IMR-90 (cell line): ENCODE measurements at regions not wholly inside any gene's neighbourhood (a gene's known extent, or its start where the extent isn't known, plus 50 kb on each side); places are given as distances from the start of the nearest gene placed in this dataset.

Experiments used
- ATAC-seq: fragments of 200-7000 bp; cut with Tn5 transposase; 2 replicates; pipeline ENCODE4 v1.9.1; 2020; ENCODE audit warnings: low read depth, mild to moderate bottlenecking, moderate library complexity
- BruUV-seq: library from RNA; stranded (reverse); fragments of 400-500 nt; replicated peaks from 2 replicates; lab custom pipeline; 2021; lab: Mats Ljungman, UMichigan
- CTCF ChIA-PET: fragments of 300-600 bp; formaldehyde crosslinking; extraction: SDS; loops from one replicate; lab custom pipeline; 2021; ENCODE audit warnings: antibody characterized with exemption; lab: Yijun Ruan, JAX
- POLR2A ChIA-PET: fragments of 300-600 bp; sonication (Branson Sonifier 250); formaldehyde crosslinking; loops from one replicate; lab custom pipeline; 2022; ENCODE audit warnings: antibody characterized with exemption; ENCODE audit not compliant: unreplicated experiment; lab: Charles Lee
- DNase-seq: peaks from one replicate; pipeline ENCODE4 v3.0.0; 2013
- H2AFZ ChIP-seq: replicated peaks from 2 replicates; pipeline ENCODE3; 2013; ENCODE audit warnings: low read length, mild to moderate bottlenecking; ENCODE audit not compliant: poor library complexity
- H2AK5ac ChIP-seq: 2 replicates; pipeline ENCODE4 v1.6.1; 2013; ENCODE audit warnings: low read depth, low read length, inconsistent platforms
- H2AK9ac ChIP-seq: replicated peaks from 2 replicates; pipeline ENCODE3; 2013; ENCODE audit warnings: mild to moderate bottlenecking, low read depth, low read length, moderate library complexity; ENCODE audit not compliant: poor library complexity
- H2BK120ac ChIP-seq: 2 replicates; pipeline ENCODE4 v1.6.1; 2013; ENCODE audit warnings: low read depth, low read length, inconsistent platforms
- H2BK15ac ChIP-seq: 3 replicates; pipeline ENCODE4 v1.6.1; 2013; ENCODE audit warnings: low read depth, low read length, inconsistent platforms
- H2BK20ac ChIP-seq: 2 replicates; pipeline ENCODE4 v1.6.1; 2013; ENCODE audit warnings: low read depth, mild to moderate bottlenecking, inconsistent platforms, low read length, moderate library complexity
- H2BK5ac ChIP-seq: 2 replicates; pipeline ENCODE4 v1.6.1; 2013; ENCODE audit warnings: mild to moderate bottlenecking, low read depth, low read length, inconsistent platforms; ENCODE audit not compliant: poor library complexity, severe bottlenecking
- H3K14ac ChIP-seq: replicated peaks from 2 replicates; pipeline ENCODE4 v1.6.1; 2013; ENCODE audit warnings: low read depth, low read length, inconsistent platforms
- H3K18ac ChIP-seq: 2 replicates; pipeline ENCODE4 v1.6.1; 2013; ENCODE audit warnings: low read depth, low read length, control low read depth
- H3K23ac ChIP-seq: 2 replicates; pipeline ENCODE4 v1.6.1; 2013; ENCODE audit warnings: low read depth, low read length, inconsistent platforms
- H3K27ac ChIP-seq: 2 replicates; pipeline ENCODE4 v1.5.1; 2013; ENCODE audit warnings: mild to moderate bottlenecking, control low read depth, low read length; ENCODE audit not compliant: insufficient read depth
- H3K27me3 ChIP-seq: 2 replicates; pipeline ENCODE4 v1.6.1; 2013; ENCODE audit warnings: low read length; ENCODE audit not compliant: control insufficient read depth, insufficient read depth
- H3K36me3 ChIP-seq: 2 replicates; pipeline ENCODE4 v1.6.1; 2013; ENCODE audit warnings: low read length, mixed read lengths; ENCODE audit not compliant: control insufficient read depth, insufficient read depth
- H3K4ac ChIP-seq: 2 replicates; pipeline ENCODE4 v1.6.1; 2013; ENCODE audit warnings: low read depth, low read length, inconsistent platforms
- H3K4me1 ChIP-seq: 2 replicates; pipeline ENCODE4 v1.6.1; 2013; ENCODE audit warnings: low read length, mixed read lengths; ENCODE audit not compliant: control insufficient read depth, insufficient read depth
- H3K4me2 ChIP-seq: 2 replicates; pipeline ENCODE4 v1.6.1; 2013; ENCODE audit warnings: low read depth, mild to moderate bottlenecking, control low read depth, low read length, moderate library complexity
- H3K4me3 ChIP-seq: 2 replicates; pipeline ENCODE4 v1.5.1; 2013; ENCODE audit warnings: low read depth, mild to moderate bottlenecking, control low read depth, low read length, moderate library complexity; ENCODE audit not compliant: insufficient read depth
- H3K56ac ChIP-seq: 2 replicates; pipeline ENCODE4 v1.6.1; 2013; ENCODE audit warnings: low read length, inconsistent platforms; ENCODE audit not compliant: insufficient read depth; ENCODE audit errors: extremely low read depth
- H3K79me1 ChIP-seq, 2 experiments: 2 replicates each; pipeline ENCODE4 v1.6.1; 2013; ENCODE audit warnings: low read length in 2 of 2, inconsistent platforms in 1 of 2, low read depth in 1 of 2
- H3K9ac ChIP-seq: 2 replicates; pipeline ENCODE4 v1.6.1; 2013; ENCODE audit warnings: low read depth, low read length, control low read depth
- H3K9me1 ChIP-seq: 2 replicates; pipeline ENCODE4 v1.6.1; 2013; ENCODE audit warnings: low read length, inconsistent platforms; ENCODE audit not compliant: insufficient read depth
- H3K9me3 ChIP-seq: 2 replicates; pipeline ENCODE4 v1.6.1; 2013; ENCODE audit warnings: low read length; ENCODE audit not compliant: control insufficient read depth, insufficient read depth
- H4K20me1 ChIP-seq: 2 replicates; pipeline ENCODE4 v1.6.1; 2013; ENCODE audit warnings: low read length, inconsistent platforms; ENCODE audit not compliant: insufficient read depth
- H4K5ac ChIP-seq: 2 replicates; pipeline ENCODE4 v1.6.1; 2013; ENCODE audit warnings: mild to moderate bottlenecking, low read depth, low read length, control low read depth
- H4K8ac ChIP-seq, 2 experiments: 2 replicates each; pipeline ENCODE4 v1.6.1; 2013; ENCODE audit warnings: low read depth in 2 of 2, low read length in 2 of 2, control low read depth in 1 of 2, inconsistent platforms in 1 of 2
- H4K91ac ChIP-seq: 2 replicates; pipeline ENCODE4 v1.6.1; 2013; ENCODE audit warnings: low read depth, low read length, inconsistent platforms; ENCODE audit not compliant: insufficient read depth
- BHLHE40 ChIP-seq: fragments of 150-350 bp; IDR thresholded peaks from 2 replicates; pipeline ENCODE4 v1.6.1; 2016; ENCODE audit warnings: mild to moderate bottlenecking, low read depth, low read length
- CEBPB ChIP-seq: IDR thresholded peaks from 2 replicates; pipeline ENCODE4 v1.6.1; 2012; ENCODE audit warnings: low read depth, low read length, improper control_type of control experiment
- CHD1 ChIP-seq: IDR thresholded peaks from 2 replicates; pipeline ENCODE4 v1.6.1; 2012; ENCODE audit warnings: low read depth, low read length, improper control_type of control experiment
- FOS ChIP-seq: fragments of 150-350 bp; IDR thresholded peaks from 2 replicates; pipeline ENCODE4 v1.6.1; 2016; ENCODE audit warnings: low read depth, low read length
- MAFK ChIP-seq: IDR thresholded peaks from 2 replicates; pipeline ENCODE4 v1.6.1; 2012; ENCODE audit warnings: low read depth, low read length, improper control_type of control experiment
- MAZ ChIP-seq: IDR thresholded peaks from 2 replicates; pipeline ENCODE4 v1.6.1; 2012; ENCODE audit warnings: low read depth, mild to moderate bottlenecking, low read length, improper control_type of control experiment, moderate library complexity, borderline replicate concordance
- MXI1 ChIP-seq: IDR thresholded peaks from 2 replicates; pipeline ENCODE4 v1.6.1; 2012; ENCODE audit warnings: low read depth, mild to moderate bottlenecking, low read length, moderate library complexity, borderline replicate concordance
- NFE2L2 ChIP-seq: fragments of 150-350 bp; IDR thresholded peaks from 2 replicates; pipeline ENCODE4 v1.6.1; 2016; ENCODE audit warnings: low read depth, mild to moderate bottlenecking, low read length
- POLR2A ChIP-seq: IDR thresholded peaks from 2 replicates; pipeline ENCODE4 v1.6.1; 2012; ENCODE audit warnings: mild to moderate bottlenecking, low read depth, low read length
- RAD21 ChIP-seq: IDR thresholded peaks from 2 replicates; pipeline ENCODE4 v1.6.1; 2012; ENCODE audit warnings: low read length, improper control_type of control experiment
- RCOR1 ChIP-seq: IDR thresholded peaks from 2 replicates; pipeline ENCODE4 v1.6.1; 2012; ENCODE audit warnings: mild to moderate bottlenecking, low read length, improper control_type of control experiment; ENCODE audit not compliant: insufficient replicate concordance
- RFX5 ChIP-seq: IDR thresholded peaks from 2 replicates; pipeline ENCODE4 v1.8.0; 2012; ENCODE audit warnings: low read depth, mild to moderate bottlenecking, low read length, moderate library complexity
- SMC3 ChIP-seq: fragments of 150-350 bp; IDR thresholded peaks from 2 replicates; pipeline ENCODE4 v1.6.1; 2016; ENCODE audit warnings: low read depth, mild to moderate bottlenecking, antibody characterized with exemption, low read length, moderate library complexity
- WGBS, 2 experiments: methylation state at CpG; one replicate each; pipeline versions ENCODE4 v1.1.5 to v1.1.7; 2013; ENCODE audit warnings: missing lambda C conversion rate in 2 of 2; ENCODE audit not compliant: insufficient read length in 1 of 2; ENCODE audit errors: extremely low coverage in 2 of 2; 5-methylcytosine and 5-hydroxymethylcytosine counted together
- dilution Hi-C: fragments of 300-500 bp; cut with HindIII; formaldehyde crosslinking; loops from one replicate; pipeline ENCODE4 v1.14.3; 2018; ENCODE audit warnings: low sequenced_read_pairs; ENCODE audit not compliant: unreplicated experiment
- in situ Hi-C: fragments of 300-500 bp; cut with MboI; formaldehyde crosslinking; loops from 3 replicates; pipeline ENCODE4 v1.14.3; 2019; ENCODE audit warnings: low sequenced_read_pairs, inconsistent platforms, mixed read lengths
- intact Hi-C: fragments of 100-400 bp; cut with micrococcal nuclease; formaldehyde crosslinking; loops from 2 replicates; pipeline ENCODE4 v1.10.0; 2022
- TF ChIP-seq, protein P1 (sequence below): fragments of 150-350 bp; IDR thresholded peaks from 2 replicates; pipeline ENCODE4 v1.6.1; 2017; ENCODE audit warnings: mild to moderate bottlenecking, antibody characterized with exemption, low read length, low read depth
- TF ChIP-seq, protein P2 (sequence below): fragments of 150-350 bp; IDR thresholded peaks from 2 replicates; pipeline ENCODE4 v1.6.1; 2016; ENCODE audit warnings: low read depth, mild to moderate bottlenecking, low read length, moderate library complexity, borderline replicate concordance
- TF ChIP-seq, protein P3 (sequence below): conservative IDR thresholded peaks from 2 replicates; pipeline ENCODE4 v1.5.1; 2012; ENCODE audit warnings: mild to moderate bottlenecking, low read depth, low read length, improper control_type of control experiment

DNA sequence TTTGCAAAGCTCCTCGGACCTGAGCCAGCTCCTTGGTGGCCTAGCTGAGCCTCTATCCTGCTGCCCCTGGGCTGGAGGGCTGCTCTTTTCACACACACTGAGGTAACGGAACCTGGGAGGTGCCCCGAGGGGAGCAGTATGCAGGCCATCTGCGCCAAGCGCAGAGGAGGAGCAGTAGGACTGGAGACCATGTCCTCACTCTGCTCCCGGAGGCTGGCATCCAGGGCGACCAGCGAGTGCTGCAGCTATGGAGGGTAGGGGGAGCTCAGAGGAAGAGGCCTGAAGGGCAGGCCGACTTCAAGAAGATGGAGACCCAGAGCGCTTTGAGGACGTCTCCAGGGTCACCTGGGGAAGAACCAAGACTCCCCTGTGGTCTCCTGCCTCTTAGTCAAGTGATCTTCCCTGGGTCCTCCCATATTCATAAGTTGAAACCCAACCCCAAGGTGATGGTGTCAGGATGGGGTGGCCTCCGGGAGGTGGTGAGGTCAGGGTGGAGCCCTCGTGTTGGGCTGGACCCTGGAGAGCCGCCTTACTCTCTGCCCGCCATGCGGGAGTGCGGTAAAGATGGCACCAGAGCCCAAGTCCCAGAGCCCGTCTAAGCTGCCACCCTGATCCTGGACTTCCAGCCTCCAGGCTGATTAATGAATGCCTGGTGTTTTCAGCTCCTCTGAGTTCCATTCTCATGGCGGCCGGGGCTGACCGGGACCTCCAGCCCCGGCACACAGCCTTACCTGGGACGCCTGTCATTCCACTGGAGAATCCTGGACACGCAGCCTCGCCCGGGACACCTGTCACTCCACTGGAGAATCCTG is 160.7 kb downstream of the NDUFA10 start:
- H2AK9ac ChIP-seq = no peak overlapping the region
- H3K79me1 ChIP-seq = no peaks in the 10 kb centered on the region
- dilution Hi-C loops = no loop called here
- no peak overlapping the region for H3K23ac ChIP-seq
- BruUV-seq = no TSS peak
- H2BK5ac ChIP-seq = no peak overlapping the region
- ChIA-PET CTCF (no interaction called here), POLR2A (no interaction called here)
- H3K4ac ChIP-seq = no peak overlapping the region
- H2BK20ac ChIP-seq = no peak overlapping the region
- H3K36me3 ChIP-seq = no peaks in the 10 kb centered on the region
- no peak overlapping the region for H3K27ac ChIP-seq
- no peak overlapping the region for H2BK120ac ChIP-seq
- no peak overlapping the region for H3K56ac ChIP-seq
- H3K14ac ChIP-seq = no peak overlapping the region
- 85% methylated on average over 6 of the region's 26 CpGs; no CpG with 5 or more reads in 1 of the 2 experiments for WGBS, 2 experiments
- in situ Hi-C loops = no loop called here
- ATAC-seq (no peak), DNase-seq (no peak)
- no peak overlapping the region for H4K91ac ChIP-seq
- no peak overlapping the region for H4K5ac ChIP-seq
- no peak overlapping the region for H2BK15ac ChIP-seq
- H3K4me1 ChIP-seq = no peaks in the 10 kb centered on the region
- H2AFZ ChIP-seq = no peak overlapping the region
- no peak overlapping the region for H2AK5ac ChIP-seq
- TF ChIP-seq, protein P1, sequence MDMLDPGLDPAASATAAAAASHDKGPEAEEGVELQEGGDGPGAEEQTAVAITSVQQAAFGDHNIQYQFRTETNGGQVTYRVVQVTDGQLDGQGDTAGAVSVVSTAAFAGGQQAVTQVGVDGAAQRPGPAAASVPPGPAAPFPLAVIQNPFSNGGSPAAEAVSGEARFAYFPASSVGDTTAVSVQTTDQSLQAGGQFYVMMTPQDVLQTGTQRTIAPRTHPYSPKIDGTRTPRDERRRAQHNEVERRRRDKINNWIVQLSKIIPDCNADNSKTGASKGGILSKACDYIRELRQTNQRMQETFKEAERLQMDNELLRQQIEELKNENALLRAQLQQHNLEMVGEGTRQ = no peak
- TF ChIP-seq MAFK (no peak), SMC3 (no peak), CHD1 (no peak), BHLHE40 (no peak), RCOR1 (no peak), MAZ (no peak), CEBPB (no peak), RFX5 (no peak), FOS (no peak), POLR2A (no peak), MXI1 (no peak), RAD21 (no peak), NFE2L2 (no peak)
- TF ChIP-seq, protein P2, sequence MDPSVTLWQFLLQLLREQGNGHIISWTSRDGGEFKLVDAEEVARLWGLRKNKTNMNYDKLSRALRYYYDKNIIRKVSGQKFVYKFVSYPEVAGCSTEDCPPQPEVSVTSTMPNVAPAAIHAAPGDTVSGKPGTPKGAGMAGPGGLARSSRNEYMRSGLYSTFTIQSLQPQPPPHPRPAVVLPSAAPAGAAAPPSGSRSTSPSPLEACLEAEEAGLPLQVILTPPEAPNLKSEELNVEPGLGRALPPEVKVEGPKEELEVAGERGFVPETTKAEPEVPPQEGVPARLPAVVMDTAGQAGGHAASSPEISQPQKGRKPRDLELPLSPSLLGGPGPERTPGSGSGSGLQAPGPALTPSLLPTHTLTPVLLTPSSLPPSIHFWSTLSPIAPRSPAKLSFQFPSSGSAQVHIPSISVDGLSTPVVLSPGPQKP = no peak
- TF ChIP-seq, protein P3, sequence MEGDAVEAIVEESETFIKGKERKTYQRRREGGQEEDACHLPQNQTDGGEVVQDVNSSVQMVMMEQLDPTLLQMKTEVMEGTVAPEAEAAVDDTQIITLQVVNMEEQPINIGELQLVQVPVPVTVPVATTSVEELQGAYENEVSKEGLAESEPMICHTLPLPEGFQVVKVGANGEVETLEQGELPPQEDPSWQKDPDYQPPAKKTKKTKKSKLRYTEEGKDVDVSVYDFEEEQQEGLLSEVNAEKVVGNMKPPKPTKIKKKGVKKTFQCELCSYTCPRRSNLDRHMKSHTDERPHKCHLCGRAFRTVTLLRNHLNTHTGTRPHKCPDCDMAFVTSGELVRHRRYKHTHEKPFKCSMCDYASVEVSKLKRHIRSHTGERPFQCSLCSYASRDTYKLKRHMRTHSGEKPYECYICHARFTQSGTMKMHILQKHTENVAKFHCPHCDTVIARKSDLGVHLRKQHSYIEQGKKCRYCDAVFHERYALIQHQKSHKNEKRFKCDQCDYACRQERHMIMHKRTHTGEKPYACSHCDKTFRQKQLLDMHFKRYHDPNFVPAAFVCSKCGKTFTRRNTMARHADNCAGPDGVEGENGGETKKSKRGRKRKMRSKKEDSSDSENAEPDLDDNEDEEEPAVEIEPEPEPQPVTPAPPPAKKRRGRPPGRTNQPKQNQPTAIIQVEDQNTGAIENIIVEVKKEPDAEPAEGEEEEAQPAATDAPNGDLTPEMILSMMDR = no peak
- intact Hi-C loops = no loop called here
- no peak overlapping the region for H3K4me2 ChIP-seq
- H3K27me3 ChIP-seq = no peaks in the 10 kb centered on the region
- no peak overlapping the region for H3K4me3 ChIP-seq
- no peak overlapping the region for H4K8ac ChIP-seq
- no peaks in the 10 kb centered on the region for H4K20me1 ChIP-seq
- H3K9me1 ChIP-seq = no peaks in the 10 kb centered on the region
- H3K9ac ChIP-seq = no peak overlapping the region
- H3K9me3 ChIP-seq = peaks cover 18% of the 10 kb centered on the region
- no peak overlapping the region for H3K18ac ChIP-seq
